ENCODE measurements at regions not wholly inside any gene's neighbourhood (a gene's known extent, or its start where the extent isn't known, plus 50 kb on each side); places are given as distances from the start of the nearest gene placed in this dataset.

- TF ChIP-seq CTCF (IDR thresholded peaks at IDR 0.05) = no peak
- no peak for TF ChIP-seq EP300 (IDR thresholded peaks at IDR 0.05)
- TF ChIP-seq POLR2A (IDR thresholded peaks at IDR 0.05) = no peak
- TF ChIP-seq POLR2AphosphoS5 (IDR thresholded peaks at IDR 0.05) = no peak
Observed at GRCh38 chr10:78433076-78433595, 399.5 kb downstream of the RPS24 start.

All from suprapubic skin (tissue), 4 donors.